Kidney (tissue), 13 donors: ENCODE measurements at regions not wholly inside any gene's neighbourhood (a gene's known extent, or its start where the extent isn't known, plus 50 kb on each side); places are given as distances from the start of the nearest gene placed in this dataset.

ENCODE experiments used
- DNase-seq, 5 donors: peaks; one replicate each; pipeline ENCODE4 v3.0.0-alpha.2; 2013 to 2020
- FAIRE-seq: peaks from 2 replicates; lab custom pipeline; 2012; peaks lifted over from hg19 to GRCh38; lab: Jason Lieb, UNC
- H3K27ac ChIP-seq, 2 donors: one replicate each; pipeline ENCODE4 v1.7.0; 2013; ENCODE audit warnings: low read depth in 2 of 2, low read length in 2 of 2, inconsistent platforms in 1 of 2
- H3K27me3 ChIP-seq: one replicate; pipeline ENCODE4 v1.7.1; 2013; ENCODE audit warnings: low read length, inconsistent platforms; ENCODE audit not compliant: control insufficient read depth, insufficient read depth
- H3K36me3 ChIP-seq, 3 donors: one replicate each; pipeline versions ENCODE4 v1.7.0 to v1.7.1; 2013; ENCODE audit warnings: low read length in 3 of 3, control low read depth in 1 of 3, inconsistent platforms in 1 of 3; ENCODE audit not compliant: insufficient read depth in 3 of 3, control insufficient read depth in 2 of 3
- H3K4me1 ChIP-seq, 3 donors: one replicate each; pipeline versions ENCODE4 v1.7.0 to v1.7.1; 2013; ENCODE audit warnings: low read length in 3 of 3, inconsistent platforms in 1 of 3, low read depth in 1 of 3; ENCODE audit not compliant: control insufficient read depth in 2 of 3, insufficient read depth in 2 of 3
- H3K4me3 ChIP-seq, 3 donors: one replicate each; pipeline versions ENCODE4 v1.7.0 to v1.8.1; 2013; ENCODE audit warnings: low read length in 3 of 3, control low read depth in 1 of 3, inconsistent platforms in 1 of 3
- H3K9ac ChIP-seq, 3 donors: one replicate each; pipeline versions ENCODE4 v1.7.0 to v1.7.1; 2013; ENCODE audit warnings: low read length in 3 of 3, control low read depth in 1 of 3, inconsistent platforms in 1 of 3
- H3K9me3 ChIP-seq, 3 donors: one replicate each; pipeline versions ENCODE4 v1.7.0 to v1.7.1; 2013; ENCODE audit warnings: low read length in 3 of 3, control low read depth in 1 of 3, inconsistent platforms in 1 of 3; ENCODE audit not compliant: control insufficient read depth in 2 of 3, insufficient read depth in 1 of 3
- CTCF ChIP-seq: IDR thresholded peaks from 3 replicates; pipeline ENCODE4 v1.5.1; 2012; ENCODE audit warnings: mild to moderate bottlenecking, moderate library complexity, borderline replicate concordance; ENCODE audit not compliant: insufficient read depth; ENCODE audit errors: extremely low read depth
- intact Hi-C: fragments of 100-400 bp; cut with DNase I; formaldehyde crosslinking; loops from one replicate; pipeline ENCODE4 v1.11.1; 2022
- donor health status: control.
- donor health status: control.
- donor health status: control.
- donor health status: control.
- donor health status: control.
- donor health status: DM: yes; HTN: yes; CAD: no.
- donor health status: Normal renal cell carcinoma (clear cell type).

- Histone ChIP-seq H3K4me3 (no peak overlapping the region), H3K9ac (no peak overlapping the region), H3K36me3 (no peaks in the 10 kb centered on the region), H3K27ac (no peak overlapping the region), H3K27me3 (no peaks in the 10 kb centered on the region), H3K9me3 (no peaks in the 10 kb centered on the region), H3K4me1 (no peaks in the 10 kb centered on the region)
- peak; percentile 32 for TF ChIP-seq CTCF
- intact Hi-C loops: no loop called here
- DNase-seq (peak in 2 of 5 donors; percentile 26 to 45), FAIRE-seq (peak; percentile 49)
Observed at GRCh38 chr10:106175760-106176377, 988.6 kb downstream of the SORCS1 start.

DNA sequence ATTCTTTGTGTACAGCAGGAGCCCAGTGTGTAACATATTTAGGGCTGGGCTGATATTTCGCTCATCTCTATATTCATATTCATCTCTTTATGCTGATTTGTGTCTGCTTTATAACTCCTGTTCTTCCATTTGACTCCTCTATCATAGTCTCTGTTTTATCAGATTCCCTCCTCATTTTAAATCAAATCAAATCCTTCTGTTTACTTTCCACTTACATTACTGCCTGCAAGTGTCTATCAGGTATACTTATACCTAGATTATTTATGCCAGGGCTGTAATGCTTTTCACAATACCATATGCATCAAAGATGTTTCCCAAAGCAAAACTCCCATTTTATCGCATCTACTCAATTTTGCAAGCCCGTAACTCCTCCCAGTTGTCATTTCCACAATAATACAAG is 990.7 kb downstream of the SORCS1 start:
- intact Hi-C loops: no loop called here
- Histone ChIP-seq H3K4me1 (no peaks in the 10 kb centered on the region), H3K36me3 (no peaks in the 10 kb centered on the region), H3K4me3 (no peak overlapping the region), H3K9ac (no peak overlapping the region), H3K9me3 (no peaks in the 10 kb centered on the region), H3K27ac (no peak overlapping the region), H3K27me3 (no peaks in the 10 kb centered on the region)
- no peak for FAIRE-seq
- DNase-seq: no peak
- TF ChIP-seq CTCF: no peak

GRCh38 chr10:106169241-106169640 is 995.3 kb downstream of the SORCS1 start:
- H3K9ac ChIP-seq: no peak overlapping the region
- DNase-seq (no peak), FAIRE-seq (no peak)
- no peaks in the 10 kb centered on the region for H3K27me3 ChIP-seq
- H3K27ac ChIP-seq: no peak overlapping the region
- no peaks in the 10 kb centered on the region for H3K4me1 ChIP-seq
- TF ChIP-seq CTCF: no peak
- H3K9me3 ChIP-seq: no peaks in the 10 kb centered on the region
- H3K4me3 ChIP-seq: no peak overlapping the region
- intact Hi-C loops: no loop called here
- no peaks in the 10 kb centered on the region for H3K36me3 ChIP-seq

GRCh38 chr10:106167946-106168345 is 996.6 kb downstream of the SORCS1 start:
- Histone ChIP-seq H3K36me3 (no peaks in the 10 kb centered on the region), H3K4me3 (no peak overlapping the region), H3K27ac (no peak overlapping the region), H3K9me3 (peaks cover 0 to 2% (median 0%) of the 10 kb centered on the region in 3 donors), H3K4me1 (no peaks in the 10 kb centered on the region), H3K27me3 (no peaks in the 10 kb centered on the region), H3K9ac (no peak overlapping the region)
- DNase-seq (no peak), FAIRE-seq (no peak)
- intact Hi-C loops: no loop called here
- no peak for TF ChIP-seq CTCF
